GM23338 (cell line): ENCODE measurements at regions not wholly inside any gene's neighbourhood (a gene's known extent, or its start where the extent isn't known, plus 50 kb on each side); places are given as distances from the start of the nearest gene placed in this dataset.

Experiments
- ATAC-seq: fragments of 200-7000 bp; cut with Tn5 transposase; 3 replicates; pipeline ENCODE4 v1.9.1; 2020
- DNase-seq: peaks from one replicate; pipeline ENCODE4 v3.0.0-alpha.2; 2015; ENCODE audit warnings: low spot score
- H2AFZ ChIP-seq: fragments of 200-600 bp; sonication (generic); 2 replicates; pipeline ENCODE4 v1.8.0; 2016; ENCODE audit warnings: antibody characterized with exemption, mild to moderate bottlenecking, moderate library complexity
- H3F3A ChIP-seq: fragments of 200-600 bp; sonication (generic); replicated peaks from 2 replicates; pipeline ENCODE4 v1.8.0; 2017; ENCODE audit warnings: antibody characterized with exemption, mixed run types, low read depth
- H3K27ac ChIP-seq: fragments of 200-600 bp; sonication (generic); 2 replicates; pipeline ENCODE4 v1.6.1; 2016; ENCODE audit warnings: low read depth
- H3K27me3 ChIP-seq: fragments of 200-600 bp; sonication (generic); 2 replicates; pipeline ENCODE4 v1.8.0; 2016; ENCODE audit warnings: mild to moderate bottlenecking, mixed run types, moderate library complexity; ENCODE audit not compliant: insufficient read depth
- H3K36me3 ChIP-seq: fragments of 200-600 bp; sonication (generic); 2 replicates; pipeline ENCODE4 v1.8.0; 2016; ENCODE audit warnings: mild to moderate bottlenecking; ENCODE audit not compliant: insufficient read depth
- H3K4me1 ChIP-seq: fragments of 200-600 bp; sonication (generic); 2 replicates; pipeline ENCODE4 v1.8.0; 2016; ENCODE audit warnings: mild to moderate bottlenecking, moderate library complexity; ENCODE audit not compliant: insufficient read depth
- H3K4me2 ChIP-seq: fragments of 200-600 bp; sonication (generic); 2 replicates; pipeline ENCODE4 v1.7.1; 2017; ENCODE audit warnings: mixed run types
- H3K4me3 ChIP-seq: fragments of 200-600 bp; sonication (generic); 2 replicates; pipeline ENCODE4 v1.6.1; 2016; ENCODE audit warnings: mixed run types
- H3K79me2 ChIP-seq: fragments of 200-600 bp; sonication (generic); replicated peaks from 2 replicates; pipeline ENCODE4 v1.8.0; 2017; ENCODE audit warnings: mild to moderate bottlenecking; ENCODE audit not compliant: insufficient read depth
- H3K9me2 ChIP-seq: fragments of 200-600 bp; sonication (generic); 2 replicates; pipeline ENCODE4 v1.8.0; 2017; ENCODE audit not compliant: insufficient read depth
- H4K20me1 ChIP-seq: fragments of 200-600 bp; sonication (generic); replicated peaks from 2 replicates; pipeline ENCODE4 v1.8.0; 2017; ENCODE audit warnings: mild to moderate bottlenecking; ENCODE audit not compliant: insufficient read depth
- H3K27ac Mint-ChIP-seq: 2 replicates; pipeline ENCODE4 v1.8.0; 2020; ENCODE audit warnings: inconsistent platforms, mild to moderate bottlenecking, moderate library complexity, mixed read lengths
- H3K27me3 Mint-ChIP-seq: 3 replicates; pipeline ENCODE4 v1.8.0; 2022; ENCODE audit warnings: low read depth, mild to moderate bottlenecking, moderate library complexity, mixed read lengths, inconsistent platforms; ENCODE audit not compliant: insufficient read depth, poor library complexity
- H3K36me3 Mint-ChIP-seq: 3 replicates; pipeline ENCODE4 v1.8.0; 2021; ENCODE audit warnings: low read depth, mild to moderate bottlenecking, inconsistent platforms, moderate library complexity, mixed read lengths
- H3K4me1 Mint-ChIP-seq: 3 replicates; pipeline ENCODE4 v1.8.0; 2020; ENCODE audit warnings: mild to moderate bottlenecking, inconsistent platforms, mixed read lengths
- H3K4me3 Mint-ChIP-seq: 3 replicates; pipeline ENCODE4 v1.8.0; 2021; ENCODE audit warnings: moderate library complexity, mild to moderate bottlenecking, inconsistent platforms, mixed read lengths
- H3K9me3 Mint-ChIP-seq: 3 replicates; pipeline ENCODE4 v1.8.0; 2020; ENCODE audit warnings: moderate library complexity, mild to moderate bottlenecking, inconsistent platforms, mixed read lengths
- CREB1 ChIP-seq: fragments of 250-450 bp; sonication (Bioruptor Pico); IDR thresholded peaks from 2 replicates; pipeline ENCODE4 v1.5.0; 2020; ENCODE audit warnings: low read depth, mild to moderate bottlenecking, moderate library complexity
- EZH2 ChIP-seq: fragments of 200-600 bp; sonication (generic); IDR thresholded peaks from one replicate; pipeline ENCODE4 v1.8.0; 2017; ENCODE audit warnings: antibody characterized with exemption, mild to moderate bottlenecking, low read depth; ENCODE audit not compliant: unreplicated experiment
- EZH2phosphoT487 ChIP-seq: fragments of 200-600 bp; sonication (generic); IDR thresholded peaks from one replicate; pipeline ENCODE4 v1.8.1; 2018; ENCODE audit warnings: antibody characterized with exemption; ENCODE audit not compliant: unreplicated experiment
- JUNB ChIP-seq: IDR thresholded peaks from one replicate; pipeline ENCODE4 v1.6.1; 2016; ENCODE audit warnings: antibody characterized with exemption; ENCODE audit not compliant: unreplicated experiment
- NANOG ChIP-seq: IDR thresholded peaks from 2 replicates; pipeline ENCODE4 v1.6.1; 2016; ENCODE audit warnings: antibody characterized with exemption, borderline replicate concordance
- POLR2AphosphoS5 ChIP-seq: IDR thresholded peaks from 2 replicates; pipeline ENCODE4 v1.6.1; 2016; ENCODE audit warnings: antibody characterized with exemption, low read depth
- STAT1 ChIP-seq: IDR thresholded peaks from one replicate; pipeline ENCODE4 v1.6.1; 2016; ENCODE audit warnings: antibody characterized with exemption; ENCODE audit not compliant: unreplicated experiment
- ZNF114 ChIP-seq: fragments of 250-450 bp; sonication (Bioruptor Pico); IDR thresholded peaks from 2 replicates; pipeline ENCODE4 v1.5.0; 2020; ENCODE audit warnings: mild to moderate bottlenecking, moderate library complexity
- ZNF331 ChIP-seq: fragments of 250-450 bp; sonication (Bioruptor Pico); IDR thresholded peaks from 2 replicates; pipeline ENCODE4 v1.5.0; 2020; ENCODE audit warnings: low read depth, mild to moderate bottlenecking, moderate library complexity
- TF ChIP-seq, protein P1 (sequence below): IDR thresholded peaks from 2 replicates; pipeline ENCODE4 v1.6.1; 2016; ENCODE audit warnings: antibody characterized with exemption
- TF ChIP-seq, protein P2 (sequence below), 2 experiments: fragments of 200-600 bp in 1 of 2; sonication (generic) in 1 of 2; conservative IDR thresholded peaks; 2 replicates each; pipeline versions ENCODE4 v1.5.1 to v1.6.1; 2016 to 2017; ENCODE audit warnings: antibody characterized with exemption in 2 of 2, low read depth in 2 of 2, mild to moderate bottlenecking in 2 of 2, moderate library complexity in 1 of 2
- TF ChIP-seq, protein P3 (sequence below): IDR thresholded peaks from one replicate; pipeline ENCODE4 v1.6.1; 2018; ENCODE audit warnings: antibody characterized with exemption; ENCODE audit not compliant: unreplicated experiment
- TF ChIP-seq, protein P4 (sequence below): fragments of 250-450 bp; sonication (Bioruptor Pico); IDR thresholded peaks from 2 replicates; pipeline ENCODE4 v1.5.0; 2020; ENCODE audit warnings: mild to moderate bottlenecking, moderate library complexity

DNA sequence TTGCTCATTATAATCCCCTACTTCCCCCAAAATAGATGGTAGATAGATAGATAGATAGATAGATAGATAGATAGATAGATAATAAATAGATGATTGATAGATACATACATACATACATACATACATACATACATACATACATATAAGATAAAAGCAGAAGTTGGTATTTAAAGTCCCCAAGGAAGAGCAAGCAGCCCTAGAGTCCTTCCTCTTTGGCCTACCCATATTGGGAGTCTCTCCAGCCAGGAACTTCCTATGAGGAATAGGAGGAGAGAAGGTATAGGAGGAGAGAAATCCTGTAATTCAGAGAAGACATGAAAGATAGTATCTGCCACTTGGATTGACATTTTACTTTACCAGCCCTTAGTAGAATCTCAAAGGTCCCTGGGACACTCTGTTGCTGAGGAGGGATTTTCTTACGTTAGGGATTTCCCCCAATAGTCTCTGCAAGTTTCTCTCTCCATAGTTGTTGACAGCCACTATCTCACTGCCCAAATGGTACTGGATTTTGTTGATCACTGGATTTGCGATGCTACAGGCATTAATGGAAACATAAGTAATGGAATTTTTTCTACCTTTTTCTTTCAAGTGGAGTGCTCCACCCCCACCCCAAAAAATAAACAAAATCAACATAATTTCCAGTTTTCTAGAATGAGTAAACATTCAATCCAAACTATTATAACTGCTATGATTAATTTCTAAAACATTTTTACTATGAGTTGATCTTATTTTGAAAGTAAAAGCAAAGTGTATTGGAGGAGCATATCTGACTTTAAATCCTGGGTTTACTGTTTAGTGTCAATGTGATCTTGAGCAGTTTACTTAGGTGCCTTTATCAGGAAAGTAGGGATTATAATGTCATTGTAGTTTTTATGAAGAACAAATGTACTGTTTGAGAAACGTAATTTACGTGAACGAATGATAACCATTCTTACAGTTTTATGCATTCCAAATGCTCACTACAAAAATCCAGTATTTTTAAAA is 93.2 kb upstream of the TNFSF4 start:
- no peak overlapping the region for H3K27ac ChIP-seq
- no peak overlapping the region for H3K4me3 ChIP-seq
- H3K27me3 ChIP-seq: no peaks in the 10 kb centered on the region
- Mint-ChIP-seq H3K4me1 (peaks cover 26% of the 10 kb centered on the region), H3K9me3 (no peaks in the 10 kb centered on the region), H3K4me3 (no peak overlapping the region), H3K36me3 (no peaks in the 10 kb centered on the region), H3K27ac (no peak overlapping the region), H3K27me3 (peaks cover 2% of the 10 kb centered on the region)
- H3K4me1 ChIP-seq: no peaks in the 10 kb centered on the region
- no peak for DNase-seq
- TF ChIP-seq ZNF331 (CRISPR knock-in tag) (no peak), NANOG (no peak), CREB1 (CRISPR knock-in tag) (no peak), POLR2AphosphoS5 (no peak), JUNB (no peak), EZH2phosphoT487 (no peak), STAT1 (no peak), EZH2 (no peak), ZNF114 (no peak)
- TF ChIP-seq, protein P1, sequence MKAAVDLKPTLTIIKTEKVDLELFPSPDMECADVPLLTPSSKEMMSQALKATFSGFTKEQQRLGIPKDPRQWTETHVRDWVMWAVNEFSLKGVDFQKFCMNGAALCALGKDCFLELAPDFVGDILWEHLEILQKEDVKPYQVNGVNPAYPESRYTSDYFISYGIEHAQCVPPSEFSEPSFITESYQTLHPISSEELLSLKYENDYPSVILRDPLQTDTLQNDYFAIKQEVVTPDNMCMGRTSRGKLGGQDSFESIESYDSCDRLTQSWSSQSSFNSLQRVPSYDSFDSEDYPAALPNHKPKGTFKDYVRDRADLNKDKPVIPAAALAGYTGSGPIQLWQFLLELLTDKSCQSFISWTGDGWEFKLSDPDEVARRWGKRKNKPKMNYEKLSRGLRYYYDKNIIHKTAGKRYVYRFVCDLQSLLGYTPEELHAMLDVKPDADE: no peak
- TF ChIP-seq, protein P2, sequence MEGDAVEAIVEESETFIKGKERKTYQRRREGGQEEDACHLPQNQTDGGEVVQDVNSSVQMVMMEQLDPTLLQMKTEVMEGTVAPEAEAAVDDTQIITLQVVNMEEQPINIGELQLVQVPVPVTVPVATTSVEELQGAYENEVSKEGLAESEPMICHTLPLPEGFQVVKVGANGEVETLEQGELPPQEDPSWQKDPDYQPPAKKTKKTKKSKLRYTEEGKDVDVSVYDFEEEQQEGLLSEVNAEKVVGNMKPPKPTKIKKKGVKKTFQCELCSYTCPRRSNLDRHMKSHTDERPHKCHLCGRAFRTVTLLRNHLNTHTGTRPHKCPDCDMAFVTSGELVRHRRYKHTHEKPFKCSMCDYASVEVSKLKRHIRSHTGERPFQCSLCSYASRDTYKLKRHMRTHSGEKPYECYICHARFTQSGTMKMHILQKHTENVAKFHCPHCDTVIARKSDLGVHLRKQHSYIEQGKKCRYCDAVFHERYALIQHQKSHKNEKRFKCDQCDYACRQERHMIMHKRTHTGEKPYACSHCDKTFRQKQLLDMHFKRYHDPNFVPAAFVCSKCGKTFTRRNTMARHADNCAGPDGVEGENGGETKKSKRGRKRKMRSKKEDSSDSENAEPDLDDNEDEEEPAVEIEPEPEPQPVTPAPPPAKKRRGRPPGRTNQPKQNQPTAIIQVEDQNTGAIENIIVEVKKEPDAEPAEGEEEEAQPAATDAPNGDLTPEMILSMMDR (conservative IDR thresholded peaks at IDR 0.05; ENCODE audit: low read depth in 2 of 2): no peak
- TF ChIP-seq, protein P3, sequence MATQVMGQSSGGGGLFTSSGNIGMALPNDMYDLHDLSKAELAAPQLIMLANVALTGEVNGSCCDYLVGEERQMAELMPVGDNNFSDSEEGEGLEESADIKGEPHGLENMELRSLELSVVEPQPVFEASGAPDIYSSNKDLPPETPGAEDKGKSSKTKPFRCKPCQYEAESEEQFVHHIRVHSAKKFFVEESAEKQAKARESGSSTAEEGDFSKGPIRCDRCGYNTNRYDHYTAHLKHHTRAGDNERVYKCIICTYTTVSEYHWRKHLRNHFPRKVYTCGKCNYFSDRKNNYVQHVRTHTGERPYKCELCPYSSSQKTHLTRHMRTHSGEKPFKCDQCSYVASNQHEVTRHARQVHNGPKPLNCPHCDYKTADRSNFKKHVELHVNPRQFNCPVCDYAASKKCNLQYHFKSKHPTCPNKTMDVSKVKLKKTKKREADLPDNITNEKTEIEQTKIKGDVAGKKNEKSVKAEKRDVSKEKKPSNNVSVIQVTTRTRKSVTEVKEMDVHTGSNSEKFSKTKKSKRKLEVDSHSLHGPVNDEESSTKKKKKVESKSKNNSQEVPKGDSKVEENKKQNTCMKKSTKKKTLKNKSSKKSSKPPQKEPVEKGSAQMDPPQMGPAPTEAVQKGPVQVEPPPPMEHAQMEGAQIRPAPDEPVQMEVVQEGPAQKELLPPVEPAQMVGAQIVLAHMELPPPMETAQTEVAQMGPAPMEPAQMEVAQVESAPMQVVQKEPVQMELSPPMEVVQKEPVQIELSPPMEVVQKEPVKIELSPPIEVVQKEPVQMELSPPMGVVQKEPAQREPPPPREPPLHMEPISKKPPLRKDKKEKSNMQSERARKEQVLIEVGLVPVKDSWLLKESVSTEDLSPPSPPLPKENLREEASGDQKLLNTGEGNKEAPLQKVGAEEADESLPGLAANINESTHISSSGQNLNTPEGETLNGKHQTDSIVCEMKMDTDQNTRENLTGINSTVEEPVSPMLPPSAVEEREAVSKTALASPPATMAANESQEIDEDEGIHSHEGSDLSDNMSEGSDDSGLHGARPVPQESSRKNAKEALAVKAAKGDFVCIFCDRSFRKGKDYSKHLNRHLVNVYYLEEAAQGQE: no peak
- TF ChIP-seq, protein P4, sequence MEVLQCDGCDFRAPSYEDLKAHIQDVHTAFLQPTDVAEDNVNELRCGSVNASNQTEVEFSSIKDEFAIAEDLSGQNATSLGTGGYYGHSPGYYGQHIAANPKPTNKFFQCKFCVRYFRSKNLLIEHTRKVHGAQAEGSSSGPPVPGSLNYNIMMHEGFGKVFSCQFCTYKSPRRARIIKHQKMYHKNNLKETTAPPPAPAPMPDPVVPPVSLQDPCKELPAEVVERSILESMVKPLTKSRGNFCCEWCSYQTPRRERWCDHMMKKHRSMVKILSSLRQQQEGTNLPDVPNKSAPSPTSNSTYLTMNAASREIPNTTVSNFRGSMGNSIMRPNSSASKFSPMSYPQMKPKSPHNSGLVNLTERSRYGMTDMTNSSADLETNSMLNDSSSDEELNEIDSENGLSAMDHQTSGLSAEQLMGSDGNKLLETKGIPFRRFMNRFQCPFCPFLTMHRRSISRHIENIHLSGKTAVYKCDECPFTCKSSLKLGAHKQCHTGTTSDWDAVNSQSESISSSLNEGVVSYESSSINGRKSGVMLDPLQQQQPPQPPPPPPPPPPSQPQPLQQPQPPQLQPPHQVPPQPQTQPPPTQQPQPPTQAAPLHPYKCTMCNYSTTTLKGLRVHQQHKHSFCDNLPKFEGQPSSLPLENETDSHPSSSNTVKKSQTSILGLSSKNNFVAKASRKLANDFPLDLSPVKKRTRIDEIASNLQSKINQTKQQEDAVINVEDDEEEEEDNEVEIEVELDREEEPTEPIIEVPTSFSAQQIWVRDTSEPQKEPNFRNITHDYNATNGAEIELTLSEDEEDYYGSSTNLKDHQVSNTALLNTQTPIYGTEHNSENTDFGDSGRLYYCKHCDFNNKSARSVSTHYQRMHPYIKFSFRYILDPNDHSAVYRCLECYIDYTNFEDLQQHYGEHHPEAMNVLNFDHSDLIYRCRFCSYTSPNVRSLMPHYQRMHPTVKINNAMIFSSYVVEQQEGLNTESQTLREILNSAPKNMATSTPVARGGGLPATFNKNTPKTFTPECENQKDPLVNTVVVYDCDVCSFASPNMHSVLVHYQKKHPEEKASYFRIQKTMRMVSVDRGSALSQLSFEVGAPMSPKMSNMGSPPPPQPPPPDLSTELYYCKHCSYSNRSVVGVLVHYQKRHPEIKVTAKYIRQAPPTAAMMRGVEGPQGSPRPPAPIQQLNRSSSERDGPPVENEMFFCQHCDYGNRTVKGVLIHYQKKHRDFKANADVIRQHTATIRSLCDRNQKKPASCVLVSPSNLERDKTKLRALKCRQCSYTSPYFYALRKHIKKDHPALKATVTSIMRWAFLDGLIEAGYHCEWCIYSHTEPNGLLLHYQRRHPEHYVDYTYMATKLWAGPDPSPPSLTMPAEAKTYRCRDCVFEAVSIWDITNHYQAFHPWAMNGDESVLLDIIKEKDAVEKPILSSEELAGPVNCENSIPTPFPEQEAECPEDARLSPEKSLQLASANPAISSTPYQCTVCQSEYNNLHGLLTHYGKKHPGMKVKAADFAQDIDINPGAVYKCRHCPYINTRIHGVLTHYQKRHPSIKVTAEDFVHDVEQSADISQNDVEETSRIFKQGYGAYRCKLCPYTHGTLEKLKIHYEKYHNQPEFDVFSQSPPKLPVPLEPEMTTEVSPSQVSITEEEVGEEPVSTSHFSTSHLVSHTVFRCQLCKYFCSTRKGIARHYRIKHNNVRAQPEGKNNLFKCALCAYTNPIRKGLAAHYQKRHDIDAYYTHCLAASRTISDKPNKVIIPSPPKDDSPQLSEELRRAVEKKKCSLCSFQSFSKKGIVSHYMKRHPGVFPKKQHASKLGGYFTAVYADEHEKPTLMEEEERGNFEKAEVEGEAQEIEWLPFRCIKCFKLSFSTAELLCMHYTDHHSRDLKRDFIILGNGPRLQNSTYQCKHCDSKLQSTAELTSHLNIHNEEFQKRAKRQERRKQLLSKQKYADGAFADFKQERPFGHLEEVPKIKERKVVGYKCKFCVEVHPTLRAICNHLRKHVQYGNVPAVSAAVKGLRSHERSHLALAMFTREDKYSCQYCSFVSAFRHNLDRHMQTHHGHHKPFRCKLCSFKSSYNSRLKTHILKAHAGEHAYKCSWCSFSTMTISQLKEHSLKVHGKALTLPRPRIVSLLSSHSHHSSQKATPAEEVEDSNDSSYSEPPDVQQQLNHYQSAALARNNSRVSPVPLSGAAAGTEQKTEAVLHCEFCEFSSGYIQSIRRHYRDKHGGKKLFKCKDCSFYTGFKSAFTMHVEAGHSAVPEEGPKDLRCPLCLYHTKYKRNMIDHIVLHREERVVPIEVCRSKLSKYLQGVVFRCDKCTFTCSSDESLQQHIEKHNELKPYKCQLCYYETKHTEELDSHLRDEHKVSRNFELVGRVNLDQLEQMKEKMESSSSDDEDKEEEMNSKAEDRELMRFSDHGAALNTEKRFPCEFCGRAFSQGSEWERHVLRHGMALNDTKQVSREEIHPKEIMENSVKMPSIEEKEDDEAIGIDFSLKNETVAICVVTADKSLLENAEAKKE (CRISPR knock-in tag): no peak
- H3K9me2 ChIP-seq: no peaks in the 10 kb centered on the region
- no peak overlapping the region for H3K4me2 ChIP-seq
- no peak for ATAC-seq
- H3F3A ChIP-seq: no peaks in the 10 kb centered on the region
- no peak overlapping the region for H2AFZ ChIP-seq
- H4K20me1 ChIP-seq: no peaks in the 10 kb centered on the region
- no peaks in the 10 kb centered on the region for H3K79me2 ChIP-seq
- no peaks in the 10 kb centered on the region for H3K36me3 ChIP-seq
